T1000 (cell line): ENCODE measurements at regions not wholly inside any gene's neighbourhood (a gene's known extent, or its start where the extent isn't known, plus 50 kb on each side); places are given as distances from the start of the nearest gene placed in this dataset.
"Not testable (repeated sequence)": the region's sequence is repeated elsewhere in the genome, so short reads cannot be mapped to it uniquely, and the experiment has no call there.

ENCODE experiments used
- DNase-seq: peaks from one replicate; lab custom pipeline; 2025; ENCODE audit warnings: mixed read lengths; lab: John Stamatoyannopoulos, UW

DNA sequence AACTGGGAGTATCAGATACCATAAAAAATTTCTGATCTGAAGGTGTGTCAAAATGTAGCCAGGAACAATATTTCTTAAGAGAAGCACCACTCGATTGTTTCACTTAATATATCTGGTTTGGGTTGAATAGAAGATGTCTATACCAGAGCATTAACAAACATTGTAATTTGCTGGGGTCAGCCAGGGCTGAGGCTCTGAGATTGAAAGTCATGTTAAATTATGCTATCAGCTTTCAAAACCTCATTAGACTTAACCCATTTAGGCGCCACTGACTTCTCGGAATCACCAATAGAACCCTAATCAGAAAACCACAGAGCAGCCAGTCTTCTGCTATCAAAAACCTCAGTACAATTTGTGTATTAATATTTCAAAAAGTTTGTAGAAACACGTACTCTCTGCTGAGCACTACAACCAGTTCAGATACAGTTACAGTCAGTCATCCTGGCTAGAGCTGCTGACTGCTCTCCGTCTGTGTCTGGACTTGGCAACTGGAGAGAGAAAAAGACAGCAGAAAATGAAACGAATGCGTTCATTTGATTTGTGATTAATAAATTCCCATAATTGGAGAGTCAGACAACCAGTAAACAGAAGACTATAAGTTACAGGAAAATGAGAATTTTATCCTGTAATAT lies 848.6 kb upstream of the PABPC4L start:
- no peak for DNase-seq

GRCh38 chr4:135032670-135033069 lies 831.1 kb upstream of the PABPC4L start:
- no peak for DNase-seq

- no peak for DNase-seq
Measured at GRCh38 chr4:135015771-135016170, 814.2 kb upstream of the PABPC4L start.

DNA sequence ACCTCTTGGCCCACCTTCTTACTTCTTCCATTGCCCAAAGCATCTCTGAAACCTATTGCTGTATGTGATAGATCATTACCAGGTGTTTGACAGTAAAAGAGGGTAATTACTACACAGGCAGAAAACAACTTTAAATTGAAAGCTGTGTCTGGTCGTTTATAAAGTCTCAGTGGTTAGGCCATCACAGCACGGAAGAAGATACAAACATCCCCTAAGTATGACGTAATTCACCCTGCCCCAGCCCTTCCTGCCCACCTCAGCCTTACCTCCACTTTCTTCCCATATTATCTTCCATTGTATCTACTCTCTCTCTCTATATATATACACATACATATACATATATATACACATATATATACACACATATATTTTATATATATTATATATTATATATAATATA lies 805.8 kb upstream of the PABPC4L start:
- DNase-seq = no peak

GRCh38 chr4:134999169-134999568 lies 797.6 kb upstream of the PABPC4L start:
- DNase-seq = no peak

DNA sequence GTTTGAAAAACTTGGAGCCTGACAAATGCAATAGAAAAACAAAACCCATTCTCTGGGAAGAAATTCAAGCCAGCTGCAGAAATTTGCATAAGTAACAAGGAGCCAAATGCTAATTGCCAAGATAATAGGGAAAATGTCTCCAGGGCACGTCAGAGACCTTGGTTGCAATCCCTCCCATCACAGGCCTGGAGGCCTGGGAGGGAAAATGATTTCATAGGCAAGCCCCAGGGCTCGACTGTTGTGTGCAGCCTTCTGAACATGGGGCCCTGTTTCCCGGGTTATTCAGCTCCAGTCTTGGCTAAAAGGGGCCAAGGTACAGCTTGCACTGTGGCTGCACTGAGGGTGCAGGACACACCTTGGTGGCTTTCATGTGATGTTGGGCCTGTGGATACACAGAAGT lies 760.4 kb upstream of the PABPC4L start:
- no peak for DNase-seq

GRCh38 chr4:134958862-134959261 lies 757.3 kb upstream of the PABPC4L start:
- no peak for DNase-seq

- DNase-seq = no peak
Measured at GRCh38 chr4:134955059-134955458, 753.5 kb upstream of the PABPC4L start.

DNA sequence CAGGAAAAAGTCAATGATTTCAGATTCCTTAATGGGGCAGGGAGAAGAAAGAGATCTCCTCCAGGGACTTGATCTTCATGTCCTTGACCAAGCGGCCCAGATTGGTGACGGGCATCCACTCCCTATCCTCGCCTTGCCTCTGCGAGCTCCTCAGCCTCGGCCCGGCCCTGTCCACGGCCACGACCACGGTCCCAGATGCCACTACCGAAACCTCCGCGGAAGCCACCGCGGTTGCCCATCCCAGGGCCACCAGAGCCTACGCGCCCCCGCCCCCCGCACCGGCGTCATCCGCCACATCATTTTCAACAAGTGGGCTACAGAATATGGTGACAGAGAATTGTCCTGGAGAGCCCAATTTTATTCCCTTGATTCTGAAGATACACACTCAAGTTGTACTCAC lies 751.2 kb upstream of the PABPC4L start:
- no peak for DNase-seq

- no peak for DNase-seq
Measured at GRCh38 chr4:134952305-134952704, 750.7 kb upstream of the PABPC4L start.

GRCh38 chr4:134948110-134948642 lies 746.6 kb upstream of the PABPC4L start:
- DNase-seq = no peak

DNA sequence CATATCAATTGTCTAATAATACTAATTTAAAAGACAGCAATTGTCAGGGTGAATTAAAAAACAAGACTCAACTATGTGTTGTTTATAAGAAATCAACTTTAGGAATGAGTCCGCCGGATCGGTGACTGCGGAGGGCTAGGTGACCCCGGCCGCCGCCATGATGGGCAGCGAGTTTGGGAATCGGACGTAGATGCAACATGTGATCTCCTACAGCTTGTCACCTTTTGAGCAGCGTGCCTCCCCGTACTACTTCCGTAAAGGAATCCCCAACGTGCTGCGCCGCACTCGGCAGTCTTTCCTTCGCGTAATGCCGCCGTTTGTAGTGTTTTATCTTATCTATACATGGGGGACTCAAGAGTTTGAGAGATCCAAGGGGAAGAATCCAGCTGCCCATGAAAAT lies 742.5 kb upstream of the PABPC4L start:
- no peak for DNase-seq

DNA sequence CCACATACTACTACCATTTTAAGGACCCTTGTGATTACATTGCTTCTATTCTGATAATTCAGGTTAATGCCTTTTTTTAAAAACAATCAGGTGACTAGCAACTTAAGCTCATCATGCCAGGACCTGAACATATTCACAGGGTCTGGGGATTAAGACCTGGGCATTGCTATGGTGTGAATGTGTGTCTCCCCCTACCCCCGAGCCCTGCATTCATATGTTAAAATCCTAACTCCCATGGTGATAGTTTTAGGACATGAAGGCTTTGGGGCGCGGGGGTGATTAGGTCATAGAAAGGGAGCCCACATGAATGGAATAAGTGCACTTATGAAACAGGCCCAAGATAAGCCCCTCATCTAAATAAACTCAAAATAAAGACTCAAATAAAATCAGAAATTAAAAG lies 734.4 kb upstream of the PABPC4L start:
- no peak for DNase-seq

DNA sequence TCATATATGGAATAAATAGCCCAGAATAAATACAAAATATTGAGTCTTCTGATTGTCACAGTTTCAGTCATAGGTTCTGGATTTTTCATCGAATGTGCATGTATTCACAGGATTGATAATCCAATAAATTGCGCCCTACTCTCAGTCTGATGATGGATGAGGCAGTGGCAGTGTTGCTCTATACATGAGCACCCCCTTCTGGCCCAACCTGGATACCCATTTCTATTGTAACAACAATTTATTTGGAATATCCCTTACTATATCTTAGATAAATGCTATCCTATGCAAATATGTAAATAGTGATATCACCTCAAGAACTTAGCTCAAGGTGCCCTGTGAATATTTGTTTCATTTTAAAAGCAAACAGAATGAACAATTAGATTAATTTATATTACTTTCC lies 733.7 kb upstream of the PABPC4L start:
- no peak for DNase-seq

DNA sequence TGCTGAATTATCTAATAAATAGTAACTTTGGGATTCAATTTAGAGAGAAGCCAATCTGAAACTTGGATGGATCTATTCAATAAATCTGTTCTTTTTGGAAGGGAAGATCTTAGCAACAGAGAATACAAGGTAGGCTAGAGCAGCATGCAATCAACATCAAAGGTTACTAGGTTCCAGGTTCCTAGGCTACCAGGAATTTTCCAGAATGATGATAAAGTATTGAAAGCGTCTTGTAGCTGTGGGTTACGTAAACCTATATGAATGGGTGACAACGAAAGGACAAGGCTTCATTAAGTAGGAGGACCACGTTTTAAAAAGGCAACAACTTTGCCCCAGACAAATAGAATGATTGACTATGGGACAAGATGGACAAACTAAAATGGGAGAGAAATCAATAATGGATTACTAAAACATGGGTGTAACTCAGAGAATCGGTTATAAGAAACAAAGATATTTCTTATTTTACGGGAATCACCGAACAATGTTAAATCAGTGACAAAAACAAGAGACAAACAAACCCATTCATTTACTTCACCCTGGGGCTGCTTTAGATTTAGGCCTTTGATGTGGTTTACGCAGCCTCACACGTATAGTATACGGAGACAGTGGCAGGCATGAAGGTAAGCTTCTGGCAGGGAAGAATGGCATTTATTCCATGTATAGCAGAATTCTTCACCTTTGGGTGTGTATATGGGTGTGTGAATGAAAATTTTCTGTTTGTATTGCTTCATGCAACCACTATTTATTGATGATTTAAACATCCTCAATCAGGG lies 732.6 kb upstream of the PABPC4L start:
- DNase-seq = no peak

GRCh38 chr4:134915355-134915754 lies 713.8 kb upstream of the PABPC4L start:
- DNase-seq = no peak

DNA sequence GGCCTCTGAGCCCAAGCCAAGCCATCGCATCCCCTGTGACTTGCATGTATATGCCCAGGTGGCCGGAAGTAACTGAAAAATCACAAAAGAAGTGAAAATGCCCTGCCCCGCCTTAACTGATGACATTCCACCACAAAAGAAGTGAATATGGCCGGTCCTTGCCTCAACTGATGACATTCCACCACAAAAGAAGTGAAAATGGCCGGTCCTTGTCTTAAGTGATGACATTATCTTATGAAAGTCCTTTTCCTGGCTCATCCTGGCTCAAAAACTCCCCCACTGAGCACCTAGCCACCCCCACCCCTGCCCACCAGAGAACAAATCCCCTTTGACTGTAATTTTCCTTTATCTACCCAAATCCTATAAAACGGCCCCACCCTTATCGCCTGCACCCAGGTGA lies 712.7 kb upstream of the PABPC4L start:
- not testable (repeated sequence) for DNase-seq

DNA sequence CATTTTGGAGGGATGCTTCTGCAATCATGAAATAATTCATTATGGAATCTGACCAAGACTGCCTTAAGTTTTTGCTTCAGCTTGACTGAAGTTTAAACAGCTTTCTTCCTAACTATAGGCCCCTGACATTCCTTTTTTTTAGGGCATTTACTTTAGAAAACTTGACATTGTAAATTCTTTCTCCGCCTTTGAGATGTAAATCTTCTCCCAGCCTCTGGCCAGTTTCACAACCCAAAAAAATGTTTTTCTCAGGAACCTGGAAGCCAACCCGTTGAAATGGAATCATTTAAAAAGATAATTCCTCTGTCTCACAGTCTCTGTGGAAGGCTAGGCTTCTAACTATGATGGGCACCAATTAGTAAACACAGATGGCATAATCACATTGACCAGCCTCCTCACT lies 710.4 kb upstream of the PABPC4L start:
- no peak for DNase-seq

DNA sequence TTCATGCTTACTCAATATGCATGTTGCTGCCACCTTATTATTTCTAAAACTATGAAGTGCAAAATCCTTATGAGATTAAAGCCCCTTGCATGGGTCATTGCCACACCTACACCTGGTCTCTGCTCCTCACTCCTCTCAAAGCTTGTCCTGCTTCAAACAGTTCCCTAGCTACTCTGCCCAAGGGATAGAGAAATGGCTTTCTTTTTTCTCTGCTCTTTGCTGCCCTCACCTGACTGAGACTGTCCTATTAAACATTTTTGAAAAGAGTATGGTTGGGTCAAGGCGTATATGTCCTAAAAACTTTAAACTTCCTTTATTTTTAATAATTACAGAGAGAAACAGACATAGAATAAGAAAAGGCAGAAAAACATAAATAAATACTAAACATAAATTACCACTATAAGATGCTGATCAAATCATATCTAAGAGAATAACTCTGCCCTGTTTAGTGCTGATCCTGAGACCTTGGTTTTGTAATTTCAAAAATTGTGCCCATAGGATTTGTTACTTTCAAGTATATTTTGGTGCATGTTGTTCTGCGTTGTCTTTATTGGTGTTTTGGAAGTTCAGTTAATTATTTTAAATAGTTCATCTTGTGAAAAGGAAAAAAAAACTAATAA lies 704.9 kb upstream of the PABPC4L start:
- DNase-seq = no peak

DNA sequence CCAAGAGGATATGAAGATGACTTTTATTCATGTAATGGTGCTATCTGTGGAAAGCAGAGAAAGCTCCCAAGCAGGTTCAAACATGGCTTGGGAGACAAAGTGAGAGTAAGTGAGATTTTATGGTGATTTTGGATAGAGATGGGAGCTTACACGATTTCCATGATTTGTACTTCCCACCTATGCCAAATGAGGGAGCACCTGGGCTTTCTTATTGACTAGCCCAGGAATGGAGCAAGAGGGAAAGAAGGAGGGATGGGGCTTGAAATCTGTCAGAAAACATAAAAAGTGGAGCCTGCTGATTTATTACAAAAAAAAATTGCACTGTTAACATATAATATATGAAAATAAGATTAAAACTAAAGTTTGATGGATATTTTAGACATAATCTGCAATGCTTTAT lies 703.5 kb upstream of the PABPC4L start:
- no peak for DNase-seq

GRCh38 chr4:134888156-134888555 lies 686.6 kb upstream of the PABPC4L start:
- no peak for DNase-seq

DNA sequence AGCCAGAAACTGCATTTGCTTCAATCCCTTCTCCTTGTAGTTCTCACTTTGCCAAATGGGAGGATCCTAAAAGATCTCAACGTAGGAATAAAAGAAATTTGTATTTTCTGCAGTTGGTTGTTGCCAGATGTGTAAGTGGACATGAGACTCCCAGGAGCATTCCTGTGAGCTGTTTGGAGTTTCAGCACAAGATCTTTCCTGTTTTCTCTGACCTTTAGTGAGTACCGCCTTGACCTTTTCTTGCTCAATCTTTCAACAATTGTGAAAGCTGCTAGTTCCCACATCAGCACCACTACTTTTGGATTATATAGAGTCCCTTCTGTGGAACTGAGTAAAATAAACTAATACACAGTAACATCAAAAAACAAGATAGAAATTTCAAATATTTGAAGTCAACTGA lies 683.8 kb upstream of the PABPC4L start:
- DNase-seq = no peak

DNA sequence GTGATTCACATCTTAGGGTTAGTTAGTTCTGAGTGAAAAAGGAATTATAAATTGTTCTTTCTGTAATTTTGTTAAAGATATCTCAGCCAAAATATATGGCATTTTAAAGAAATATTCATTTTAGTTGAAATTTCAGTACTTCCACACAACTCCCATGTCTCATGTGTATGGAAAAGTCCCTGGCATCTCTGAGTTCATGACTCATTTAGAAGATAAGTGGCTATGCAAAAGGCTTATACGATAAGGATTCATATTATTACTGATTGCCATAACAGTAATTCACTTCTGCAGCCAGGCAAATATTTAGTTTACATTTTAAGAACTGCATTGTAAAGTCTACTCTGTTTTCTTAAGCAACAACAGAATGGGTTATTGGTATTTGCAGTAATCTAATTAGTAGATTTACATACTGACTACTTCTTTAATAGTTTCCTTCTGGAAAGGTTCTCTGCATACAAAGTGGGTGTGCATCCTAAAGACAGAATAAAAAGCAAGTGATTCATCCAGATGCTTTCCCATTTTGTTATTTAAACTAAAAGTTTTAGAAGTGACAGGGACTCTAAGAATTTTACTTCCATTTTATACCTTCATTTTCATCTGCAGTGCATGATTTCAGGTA lies 682.4 kb upstream of the PABPC4L start:
- no peak for DNase-seq
